GM10266 (cell line): ENCODE measurements at regions not wholly inside any gene's neighbourhood (a gene's known extent, or its start where the extent isn't known, plus 50 kb on each side); places are given as distances from the start of the nearest gene placed in this dataset.

ENCODE experiments used
- DNase-seq: peaks from one replicate; pipeline ENCODE4 v3.0.0; 2012; ENCODE audit errors: extremely low spot score
- CTCF ChIP-seq: IDR thresholded peaks from 2 replicates; pipeline ENCODE4 v1.5.1; 2012; ENCODE audit warnings: mild to moderate bottlenecking, low read depth; ENCODE audit not compliant: control insufficient read depth, insufficient read depth; ENCODE audit errors: missing control alignments

GRCh38 chr2:172336681-172337080, 90.7 kb upstream of the ITGA6 start:
- TF ChIP-seq CTCF, result no peak
- DNase-seq, result no peak

- no peak for TF ChIP-seq CTCF
- DNase-seq, result no peak
Observed at GRCh38 chr2:172339371-172340010, 87.9 kb upstream of the ITGA6 start.

GRCh38 chr2:172340394-172340793, 87.0 kb upstream of the ITGA6 start:
- DNase-seq, result no peak
- no peak for TF ChIP-seq CTCF

GRCh38 chr2:172342078-172342477, 85.3 kb upstream of the ITGA6 start:
- DNase-seq, result no peak

GRCh38 chr2:172342611-172343010, 84.8 kb upstream of the ITGA6 start:
- no peak for TF ChIP-seq CTCF
- no peak for DNase-seq

More at GRCh38 chr2:172342078-172342477, 85.3 kb upstream of the ITGA6 start:
- TF ChIP-seq CTCF, result no peak

- no peak for TF ChIP-seq CTCF
- DNase-seq, result no peak
Observed at GRCh38 chr2:172344159-172344558, 83.2 kb upstream of the ITGA6 start.

GRCh38 chr2:172345956-172346555, 81.3 kb upstream of the ITGA6 start:
- DNase-seq, result no peak

More at GRCh38 chr2:172345956-172346555, 81.3 kb upstream of the ITGA6 start:
- no peak for TF ChIP-seq CTCF
